Fibroblast of lung (primary cell): ENCODE measurements at regions not wholly inside any gene's neighbourhood (a gene's known extent, or its start where the extent isn't known, plus 50 kb on each side); places are given as distances from the start of the nearest gene placed in this dataset.

Experiments
- CTCF ChIP-seq, 2 donors: IDR thresholded peaks in 1 of 2; conservative IDR thresholded peaks in 1 of 2; 1 replicate in 1 of 2; 2 replicates in 1 of 2; pipeline ENCODE4 v1.5.1; 2011 to 2012; ENCODE audit warnings: low read length in 2 of 2, control low read depth in 1 of 2, inconsistent platforms in 1 of 2, low read depth in 1 of 2, mild to moderate bottlenecking in 1 of 2
- EZH2 ChIP-seq: IDR thresholded peaks from 2 replicates; pipeline ENCODE4 v1.5.1; 2012; ENCODE audit warnings: low read length, control low read depth, mild to moderate bottlenecking; ENCODE audit errors: missing control alignments

GRCh38 chr10:16141499-16141898 is 281.2 kb upstream of the MINDY3 start:
- no peak for TF ChIP-seq CTCF (conservative IDR thresholded peaks at IDR 0.05 in 1 of 2, IDR thresholded peaks at IDR 0.05 in 1 of 2; ENCODE audit: low read depth in 1 of 2, low read length in 2 of 2)
- no peak for TF ChIP-seq EZH2
